ENCODE measurements at regions not wholly inside any gene's neighbourhood (a gene's known extent, or its start where the extent isn't known, plus 50 kb on each side); places are given as distances from the start of the nearest gene placed in this dataset.

- Histone ChIP-seq H3K9me3 (ENCODE audit: insufficient read depth, low read length) (no peaks in the 10 kb centered on the region), H3K9ac (ENCODE audit: low read length) (no peak overlapping the region), H4K20me1 (ENCODE audit: insufficient read depth, low read length) (no peaks in the 10 kb centered on the region), H3K27ac (ENCODE audit: low read length) (no peak overlapping the region), H2AFZ (ENCODE audit: low read depth, low read length) (no peak overlapping the region), H3K27me3 (ENCODE audit: low read depth, low read length) (no peaks in the 10 kb centered on the region), H3K79me2 (ENCODE audit: low read length) (no peaks in the 10 kb centered on the region), H3K36me3 (replicated peaks; ENCODE audit: low read depth, low read length) (no peaks in the 10 kb centered on the region), H3K4me1 (ENCODE audit: low read length) (no peaks in the 10 kb centered on the region), H3K4me2 (ENCODE audit: low read length) (no peak overlapping the region), H3K4me3 (ENCODE audit: low read length) (no peak overlapping the region)
- TF ChIP-seq EZH2phosphoT487 (IDR thresholded peaks at IDR 0.05; ENCODE audit: low read depth) (no peak), CTCF (IDR thresholded peaks at IDR 0.05; ENCODE audit: low read depth, low read length) (no peak)
Measured at GRCh38 chr2:238786792-238787490, 60.9 kb upstream of the TWIST2 start.

- Histone ChIP-seq H3K36me3 (replicated peaks; ENCODE audit: low read depth, low read length) (no peaks in the 10 kb centered on the region), H3K27me3 (ENCODE audit: low read depth, low read length) (no peaks in the 10 kb centered on the region), H3K4me1 (ENCODE audit: low read length) (no peaks in the 10 kb centered on the region), H3K4me2 (ENCODE audit: low read length) (no peak overlapping the region), H3K4me3 (ENCODE audit: low read length) (no peak overlapping the region), H3K27ac (ENCODE audit: low read length) (no peak overlapping the region), H3K79me2 (ENCODE audit: low read length) (no peaks in the 10 kb centered on the region), H4K20me1 (ENCODE audit: insufficient read depth, low read length) (no peaks in the 10 kb centered on the region), H3K9me3 (ENCODE audit: insufficient read depth, low read length) (no peaks in the 10 kb centered on the region), H3K9ac (ENCODE audit: low read length) (no peak overlapping the region), H2AFZ (ENCODE audit: low read depth, low read length) (no peak overlapping the region)
- no peak for TF ChIP-seq EZH2phosphoT487 (IDR thresholded peaks at IDR 0.05; ENCODE audit: low read depth)
- TF ChIP-seq CTCF (IDR thresholded peaks at IDR 0.05; ENCODE audit: low read depth, low read length): no peak
Measured at GRCh38 chr2:238787501-238787900, 60.4 kb upstream of the TWIST2 start.

GRCh38 chr2:238789317-238789806, 58.5 kb upstream of the TWIST2 start:
- no peaks in the 10 kb centered on the region for H4K20me1 ChIP-seq (ENCODE audit: insufficient read depth, low read length)
- no peak for TF ChIP-seq EZH2phosphoT487 (IDR thresholded peaks at IDR 0.05; ENCODE audit: low read depth)
- no peak for TF ChIP-seq CTCF (IDR thresholded peaks at IDR 0.05; ENCODE audit: low read depth, low read length)
- no peaks in the 10 kb centered on the region for H3K9me3 ChIP-seq (ENCODE audit: insufficient read depth, low read length)
- no peak overlapping the region for H3K4me3 ChIP-seq (ENCODE audit: low read length)
- H3K4me2 ChIP-seq (ENCODE audit: low read length): no peak overlapping the region
- H2AFZ ChIP-seq (ENCODE audit: low read depth, low read length): no peak overlapping the region
- H3K36me3 ChIP-seq (replicated peaks; ENCODE audit: low read depth, low read length): no peaks in the 10 kb centered on the region
- no peak overlapping the region for H3K27ac ChIP-seq (ENCODE audit: low read length)
- H3K9ac ChIP-seq (ENCODE audit: low read length): no peak overlapping the region
- H3K27me3 ChIP-seq (ENCODE audit: low read depth, low read length): no peaks in the 10 kb centered on the region
- no peaks in the 10 kb centered on the region for H3K79me2 ChIP-seq (ENCODE audit: low read length)
- H3K4me1 ChIP-seq (ENCODE audit: low read length): no peaks in the 10 kb centered on the region

- no peak for TF ChIP-seq CTCF (IDR thresholded peaks at IDR 0.05; ENCODE audit: low read depth, low read length)
- TF ChIP-seq EZH2phosphoT487 (IDR thresholded peaks at IDR 0.05; ENCODE audit: low read depth): no peak
- no peak overlapping the region for H3K4me3 ChIP-seq (ENCODE audit: low read length)
- no peaks in the 10 kb centered on the region for H4K20me1 ChIP-seq (ENCODE audit: insufficient read depth, low read length)
- no peak overlapping the region for H2AFZ ChIP-seq (ENCODE audit: low read depth, low read length)
- H3K9me3 ChIP-seq (ENCODE audit: insufficient read depth, low read length): no peaks in the 10 kb centered on the region
- H3K4me2 ChIP-seq (ENCODE audit: low read length): no peak overlapping the region
- H3K9ac ChIP-seq (ENCODE audit: low read length): no peak overlapping the region
- H3K27ac ChIP-seq (ENCODE audit: low read length): no peak overlapping the region
- no peaks in the 10 kb centered on the region for H3K36me3 ChIP-seq (replicated peaks; ENCODE audit: low read depth, low read length)
- no peaks in the 10 kb centered on the region for H3K4me1 ChIP-seq (ENCODE audit: low read length)
- no peaks in the 10 kb centered on the region for H3K27me3 ChIP-seq (ENCODE audit: low read depth, low read length)
- H3K79me2 ChIP-seq (ENCODE audit: low read length): no peaks in the 10 kb centered on the region
Measured at GRCh38 chr2:238790126-238790832, 57.6 kb upstream of the TWIST2 start.
